Endodermal cell (in vitro differentiated cells): ENCODE measurements at regions not wholly inside any gene's neighbourhood (a gene's known extent, or its start where the extent isn't known, plus 50 kb on each side); places are given as distances from the start of the nearest gene placed in this dataset.

Source experiments
- DNase-seq: peaks from one replicate; pipeline ENCODE4 v3.0.0-alpha.2; 2017
- H3K27ac ChIP-seq: 2 replicates; pipeline ENCODE4 v1.5.1; 2013; ENCODE audit warnings: mild to moderate bottlenecking, low read depth, low read length, moderate library complexity
- H3K27me3 ChIP-seq: 2 replicates; pipeline ENCODE4 v1.6.1; 2013; ENCODE audit warnings: mild to moderate bottlenecking, low read length, moderate library complexity; ENCODE audit not compliant: insufficient read depth, control insufficient read depth, poor library complexity, severe bottlenecking
- H3K36me3 ChIP-seq: 2 replicates; pipeline ENCODE4 v1.7.0; 2013; ENCODE audit warnings: mild to moderate bottlenecking, low read length, moderate library complexity; ENCODE audit not compliant: control insufficient read depth, insufficient read depth
- H3K4me1 ChIP-seq: one replicate; pipeline ENCODE4 v1.7.0; 2013; ENCODE audit warnings: low read length; ENCODE audit not compliant: control insufficient read depth, insufficient read depth
- H3K4me3 ChIP-seq: 2 replicates; pipeline ENCODE4 v1.5.1; 2013; ENCODE audit warnings: mild to moderate bottlenecking, low read length, moderate library complexity
- H3K9ac ChIP-seq: 2 replicates; pipeline ENCODE4 v1.6.1; 2013; ENCODE audit warnings: mild to moderate bottlenecking, low read length, moderate library complexity; ENCODE audit not compliant: poor library complexity, severe bottlenecking; ENCODE audit errors: extremely low read depth
- H3K9me3 ChIP-seq: 2 replicates; pipeline ENCODE4 v1.6.1; 2013; ENCODE audit warnings: mild to moderate bottlenecking, low read length, moderate library complexity; ENCODE audit not compliant: control insufficient read depth
- H3K27ac Mint-ChIP-seq: 2 replicates; pipeline ENCODE4 v1.8.0; 2020; ENCODE audit warnings: mixed read lengths
- H3K27me3 Mint-ChIP-seq: 2 replicates; pipeline ENCODE4 v1.8.0; 2021; ENCODE audit warnings: mild to moderate bottlenecking, mixed read lengths; ENCODE audit not compliant: insufficient read depth
- H3K36me3 Mint-ChIP-seq: 2 replicates; pipeline ENCODE4 v1.8.0; 2020; ENCODE audit warnings: low read depth, mixed read lengths
- H3K4me1 Mint-ChIP-seq: 2 replicates; pipeline ENCODE4 v1.8.0; 2020; ENCODE audit warnings: mixed read lengths
- H3K4me3 Mint-ChIP-seq: 2 replicates; pipeline ENCODE4 v1.8.0; 2020; ENCODE audit warnings: mild to moderate bottlenecking, moderate library complexity, mixed read lengths
- H3K9me3 Mint-ChIP-seq: 2 replicates; pipeline ENCODE4 v1.8.0; 2020; ENCODE audit warnings: mild to moderate bottlenecking, mixed read lengths
- CTCF ChIP-seq: fragments of 200-600 bp; sonication (generic); conservative IDR thresholded peaks from 2 replicates; pipeline ENCODE4 v1.5.0; 2021; ENCODE audit warnings: antibody characterized with exemption, mild to moderate bottlenecking
- WGBS, 2 experiments: methylation state at CpG; one replicate each; pipeline versions ENCODE4 v1.1.5 to v1.1.7; 2013; ENCODE audit warnings: missing lambda C conversion rate in 2 of 2, mixed read lengths in 1 of 2; ENCODE audit not compliant: insufficient coverage in 1 of 2, insufficient read length in 1 of 2; 5-methylcytosine and 5-hydroxymethylcytosine counted together

GRCh38 chr6:165818200-165818599 is 155.2 kb upstream of the PDE10A start:
- peaks cover 39% of the 10 kb centered on the region for H3K4me1 Mint-ChIP-seq
- no peak for DNase-seq
- H3K36me3 ChIP-seq: no peaks in the 10 kb centered on the region
- peaks cover 9% of the 10 kb centered on the region for H3K27me3 ChIP-seq
- no peak overlapping the region for H3K9ac ChIP-seq
- no peak overlapping the region for H3K4me3 ChIP-seq
- peaks cover 16% of the 10 kb centered on the region for H3K27me3 Mint-ChIP-seq
- no peaks in the 10 kb centered on the region for H3K9me3 ChIP-seq
- H3K9me3 Mint-ChIP-seq: no peaks in the 10 kb centered on the region
- WGBS, 2 experiments: 7 to 58% methylated on average over 2 to 4 of the region's 4 CpGs
- H3K4me3 Mint-ChIP-seq: no peak overlapping the region
- no peak overlapping the region for H3K27ac Mint-ChIP-seq
- no peak overlapping the region for H3K27ac ChIP-seq
- peaks cover 8% of the 10 kb centered on the region for H3K4me1 ChIP-seq
- TF ChIP-seq CTCF: no peak
- no peaks in the 10 kb centered on the region for H3K36me3 Mint-ChIP-seq

- 83% methylated on average over 6 to 7 of the region's 7 CpGs for WGBS, 2 experiments
- H3K9ac ChIP-seq: no peak overlapping the region
- Mint-ChIP-seq H3K27ac (no peak overlapping the region), H3K4me3 (no peak overlapping the region), H3K27me3 (peaks cover 17% of the 10 kb centered on the region), H3K36me3 (no peaks in the 10 kb centered on the region), H3K9me3 (no peaks in the 10 kb centered on the region), H3K4me1 (peaks cover 39% of the 10 kb centered on the region)
- TF ChIP-seq CTCF: no peak
- peak; percentile 53 for DNase-seq
- peaks cover 9% of the 10 kb centered on the region for H3K27me3 ChIP-seq
- no peak overlapping the region for H3K4me3 ChIP-seq
- H3K27ac ChIP-seq: no peak overlapping the region
- H3K9me3 ChIP-seq: no peaks in the 10 kb centered on the region
- H3K36me3 ChIP-seq: no peaks in the 10 kb centered on the region
- H3K4me1 ChIP-seq: peaks cover 8% of the 10 kb centered on the region
Measured at GRCh38 chr6:165817771-165818170, 154.7 kb upstream of the PDE10A start.

GRCh38 chr6:165817148-165817547 is 154.1 kb upstream of the PDE10A start:
- Histone ChIP-seq H3K4me1 (peaks cover 8% of the 10 kb centered on the region), H3K27me3 (peaks cover 9% of the 10 kb centered on the region), H3K9ac (no peak overlapping the region), H3K36me3 (no peaks in the 10 kb centered on the region), H3K4me3 (no peak overlapping the region), H3K27ac (no peak overlapping the region), H3K9me3 (no peaks in the 10 kb centered on the region)
- peak; percentile 66 for DNase-seq
- H3K27ac Mint-ChIP-seq: no peak overlapping the region
- H3K9me3 Mint-ChIP-seq: no peaks in the 10 kb centered on the region
- no peak overlapping the region for H3K4me3 Mint-ChIP-seq
- no peaks in the 10 kb centered on the region for H3K36me3 Mint-ChIP-seq
- no peak for TF ChIP-seq CTCF
- 89% methylated on average over 3 of the region's 3 CpGs; no CpG with 5 or more reads in 1 of the 2 experiments for WGBS, 2 experiments
- peaks cover 17% of the 10 kb centered on the region for H3K27me3 Mint-ChIP-seq
- peaks cover 39% of the 10 kb centered on the region for H3K4me1 Mint-ChIP-seq
